ENCODE measurements at regions not wholly inside any gene's neighbourhood (a gene's known extent, or its start where the extent isn't known, plus 50 kb on each side); places are given as distances from the start of the nearest gene placed in this dataset.
"Not testable (repeated sequence)": the region's sequence is repeated elsewhere in the genome, so short reads cannot be mapped to it uniquely, and the experiment has no call there.

DNA sequence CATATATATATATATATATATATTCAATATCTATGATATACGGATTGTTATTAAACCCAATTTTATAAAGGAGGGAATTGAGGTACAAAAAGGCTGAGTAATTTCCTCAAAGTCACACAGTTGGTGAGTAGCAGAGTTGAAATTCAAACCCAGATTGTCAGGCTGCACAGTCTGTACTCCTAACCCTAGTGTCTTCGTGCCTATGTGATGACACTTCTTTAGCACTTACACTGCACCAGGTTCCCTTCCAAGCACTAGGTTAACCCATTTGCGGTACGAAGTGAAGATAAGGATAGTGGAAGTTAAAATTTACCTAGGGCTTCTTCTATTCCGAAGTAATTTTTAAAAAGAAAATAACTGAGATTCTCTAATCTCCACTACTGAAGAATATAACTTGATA lies 125.1 kb upstream of the TSPAN8 start:
- TF ChIP-seq CTCF (conservative IDR thresholded peaks at IDR 0.05; ENCODE audit: low read depth, low read length), result no peak
- no peak for DNase-seq (ENCODE audit: low read depth)
- no peak overlapping the region for H3K4me3 ChIP-seq (ENCODE audit: low read depth, low read length)

- no peak for DNase-seq (ENCODE audit: low read depth)
- H3K4me3 ChIP-seq (ENCODE audit: low read depth, low read length), result no peak overlapping the region
- TF ChIP-seq CTCF (conservative IDR thresholded peaks at IDR 0.05; ENCODE audit: low read depth, low read length), result no peak
Observed at GRCh38 chr12:71282020-71282419, 124.2 kb upstream of the TSPAN8 start.

- no peak for TF ChIP-seq CTCF (conservative IDR thresholded peaks at IDR 0.05; ENCODE audit: low read depth, low read length)
- H3K4me3 ChIP-seq (ENCODE audit: low read depth, low read length), result no peak overlapping the region
- DNase-seq (ENCODE audit: low read depth), result no peak
Observed at GRCh38 chr12:71281425-71281824, 123.6 kb upstream of the TSPAN8 start.

GRCh38 chr12:71277866-71278265 lies 120.1 kb upstream of the TSPAN8 start:
- no peak for DNase-seq (ENCODE audit: low read depth)
- no peak for TF ChIP-seq CTCF (conservative IDR thresholded peaks at IDR 0.05; ENCODE audit: low read depth, low read length)
- no peak overlapping the region for H3K4me3 ChIP-seq (ENCODE audit: low read depth, low read length)

DNA sequence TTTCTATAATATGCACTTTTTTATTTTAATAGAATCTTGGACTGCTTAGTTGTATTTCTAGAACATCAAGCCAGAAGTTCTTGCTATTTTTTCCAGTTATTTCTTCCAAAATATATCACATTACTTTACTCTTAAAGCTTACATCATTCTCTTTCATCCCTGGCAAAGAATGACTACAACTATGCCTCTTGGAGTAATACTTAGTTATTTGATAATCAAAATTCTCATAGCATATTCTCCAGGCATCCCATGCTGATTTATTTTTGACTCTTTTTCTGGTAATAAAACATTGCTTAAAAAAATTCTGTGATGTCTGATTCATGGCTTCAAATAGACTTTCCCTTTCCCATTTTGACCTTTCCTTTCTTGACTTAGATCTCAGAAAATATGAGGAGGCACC lies 118.7 kb upstream of the TSPAN8 start:
- TF ChIP-seq CTCF (conservative IDR thresholded peaks at IDR 0.05; ENCODE audit: low read depth, low read length), result no peak
- no peak for DNase-seq (ENCODE audit: low read depth)
- H3K4me3 ChIP-seq (ENCODE audit: low read depth, low read length), result no peak overlapping the region

DNA sequence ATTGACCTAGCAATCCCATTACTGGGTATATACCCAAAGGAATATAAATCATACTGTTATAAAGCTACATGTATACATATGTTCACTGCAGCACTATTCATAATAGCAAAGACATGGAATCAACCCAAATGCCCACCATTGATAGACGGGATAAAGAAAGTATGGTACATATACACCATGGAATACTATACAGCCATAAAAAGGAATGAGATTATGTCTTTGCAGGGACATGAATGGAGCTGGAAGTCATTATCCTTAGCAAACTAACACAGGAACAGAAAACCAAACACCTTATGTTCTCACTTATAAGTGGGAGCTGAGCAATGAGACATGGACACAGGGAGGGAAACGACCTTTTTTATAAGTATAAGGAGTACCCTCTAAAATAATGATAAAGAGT lies 113.0 kb upstream of the TSPAN8 start:
- H3K4me3 ChIP-seq (ENCODE audit: low read depth, low read length); DNase-seq (ENCODE audit: low read depth): not testable (repeated sequence)

- no peak overlapping the region for H3K4me3 ChIP-seq (ENCODE audit: low read depth, low read length)
- TF ChIP-seq CTCF (conservative IDR thresholded peaks at IDR 0.05; ENCODE audit: low read depth, low read length), result no peak
- DNase-seq (ENCODE audit: low read depth), result no peak
Observed at GRCh38 chr12:71270057-71270456, 112.3 kb upstream of the TSPAN8 start.

- no peak for TF ChIP-seq CTCF (conservative IDR thresholded peaks at IDR 0.05; ENCODE audit: low read depth, low read length)
Observed at GRCh38 chr12:71269281-71269598, 111.4 kb upstream of the TSPAN8 start.

More at GRCh38 chr12:71269281-71269598, 111.4 kb upstream of the TSPAN8 start:
- H3K4me3 ChIP-seq (ENCODE audit: low read depth, low read length), result no peak overlapping the region
- DNase-seq (ENCODE audit: low read depth), result no peak
